ENCODE measurements at regions not wholly inside any gene's neighbourhood (a gene's known extent, or its start where the extent isn't known, plus 50 kb on each side); places are given as distances from the start of the nearest gene placed in this dataset.

DNA sequence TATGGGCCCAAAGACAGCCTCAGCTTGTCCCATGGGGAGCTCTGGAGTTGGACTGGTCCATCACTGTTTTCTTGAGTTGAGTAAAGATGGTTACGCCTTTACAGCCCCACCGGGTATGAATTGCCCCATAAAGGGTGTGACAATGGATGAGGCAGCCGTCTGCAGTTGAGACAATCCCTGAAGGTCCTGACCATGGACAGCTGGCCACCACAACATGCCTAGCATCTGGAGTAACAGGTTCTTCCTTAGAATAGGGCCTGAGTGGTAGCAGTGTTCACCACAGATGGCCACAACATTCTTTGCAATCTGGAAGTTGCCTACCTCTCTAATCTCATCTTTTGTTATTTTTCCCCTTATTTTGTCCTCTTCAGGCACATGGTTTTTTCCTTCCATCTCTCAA is 51.5 kb upstream of the HS3ST2 start:
- DNase-seq (no peak), ATAC-seq (no peak)
- intact Hi-C loops (cut with DNase I), result no loop called here
- no CpG with 5 or more reads among the region's 3 CpGs for WGBS (ENCODE audit: insufficient coverage, low coverage, low lambda C conversion rate, missing lambda C conversion rate)
- no peaks in the 10 kb centered on the region for H3K36me3 ChIP-seq
- no peaks in the 10 kb centered on the region for H3K9me3 ChIP-seq
- no peaks in the 10 kb centered on the region for H3K27me3 ChIP-seq
- H3K4me1 ChIP-seq, result no peaks in the 10 kb centered on the region
- no peak overlapping the region for H3K4me3 ChIP-seq
- H3K27ac ChIP-seq, result no peak overlapping the region
- TF ChIP-seq, protein P1, sequence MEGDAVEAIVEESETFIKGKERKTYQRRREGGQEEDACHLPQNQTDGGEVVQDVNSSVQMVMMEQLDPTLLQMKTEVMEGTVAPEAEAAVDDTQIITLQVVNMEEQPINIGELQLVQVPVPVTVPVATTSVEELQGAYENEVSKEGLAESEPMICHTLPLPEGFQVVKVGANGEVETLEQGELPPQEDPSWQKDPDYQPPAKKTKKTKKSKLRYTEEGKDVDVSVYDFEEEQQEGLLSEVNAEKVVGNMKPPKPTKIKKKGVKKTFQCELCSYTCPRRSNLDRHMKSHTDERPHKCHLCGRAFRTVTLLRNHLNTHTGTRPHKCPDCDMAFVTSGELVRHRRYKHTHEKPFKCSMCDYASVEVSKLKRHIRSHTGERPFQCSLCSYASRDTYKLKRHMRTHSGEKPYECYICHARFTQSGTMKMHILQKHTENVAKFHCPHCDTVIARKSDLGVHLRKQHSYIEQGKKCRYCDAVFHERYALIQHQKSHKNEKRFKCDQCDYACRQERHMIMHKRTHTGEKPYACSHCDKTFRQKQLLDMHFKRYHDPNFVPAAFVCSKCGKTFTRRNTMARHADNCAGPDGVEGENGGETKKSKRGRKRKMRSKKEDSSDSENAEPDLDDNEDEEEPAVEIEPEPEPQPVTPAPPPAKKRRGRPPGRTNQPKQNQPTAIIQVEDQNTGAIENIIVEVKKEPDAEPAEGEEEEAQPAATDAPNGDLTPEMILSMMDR (IDR thresholded peaks at IDR 0.05), result no peak
- TF ChIP-seq POLR2A (IDR thresholded peaks at IDR 0.05), result no peak

DNA sequence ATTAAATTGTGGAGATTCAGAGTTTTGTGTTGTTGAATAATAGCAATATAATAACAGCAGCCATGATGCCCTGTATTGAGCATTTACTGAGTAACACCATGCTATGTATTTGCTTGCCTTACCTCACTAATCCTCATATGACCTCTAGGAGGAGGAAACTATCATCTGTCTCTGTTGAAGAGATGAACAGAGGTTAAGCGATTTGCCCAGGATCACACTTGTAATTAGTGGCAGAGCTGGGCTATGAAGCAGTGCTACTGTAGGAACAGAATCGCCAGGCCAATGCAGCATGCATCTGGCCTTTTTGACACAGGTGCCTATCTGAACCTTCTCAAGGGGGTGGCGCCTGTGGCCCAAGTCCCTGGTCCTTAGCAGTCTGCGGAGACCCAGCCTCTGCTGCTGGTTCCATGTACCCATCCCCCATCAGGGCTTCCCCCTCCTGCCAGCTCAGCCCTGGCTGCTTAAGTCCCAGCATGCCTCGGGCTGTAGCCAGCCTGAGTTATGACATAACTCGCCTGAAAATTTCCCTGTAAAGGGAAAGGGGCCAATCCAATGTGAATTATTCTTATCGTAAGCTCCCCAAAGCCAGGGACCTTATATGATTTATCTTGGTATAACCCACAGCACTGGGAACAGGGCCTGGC is 50.4 kb upstream of the HS3ST2 start:
- intact Hi-C loops (cut with DNase I), result no loop called here
- WGBS (ENCODE audit: insufficient coverage, low coverage, low lambda C conversion rate, missing lambda C conversion rate), result 52% methylated on average over 6 of the region's 7 CpGs

More for the DNA sequence above, 50.4 kb upstream of the HS3ST2 start:
- TF ChIP-seq POLR2A (IDR thresholded peaks at IDR 0.05), result no peak
- Histone ChIP-seq H3K4me3 (no peak overlapping the region), H3K9me3 (no peaks in the 10 kb centered on the region), H3K27ac (no peak overlapping the region), H3K36me3 (no peaks in the 10 kb centered on the region), H3K27me3 (no peaks in the 10 kb centered on the region), H3K4me1 (no peaks in the 10 kb centered on the region)
- no peak for DNase-seq
- ATAC-seq, result no peak

All from right lobe of liver (tissue), 6 donors.